ENCODE measurements at regions not wholly inside any gene's neighbourhood (a gene's known extent, or its start where the extent isn't known, plus 50 kb on each side); places are given as distances from the start of the nearest gene placed in this dataset.

DNA sequence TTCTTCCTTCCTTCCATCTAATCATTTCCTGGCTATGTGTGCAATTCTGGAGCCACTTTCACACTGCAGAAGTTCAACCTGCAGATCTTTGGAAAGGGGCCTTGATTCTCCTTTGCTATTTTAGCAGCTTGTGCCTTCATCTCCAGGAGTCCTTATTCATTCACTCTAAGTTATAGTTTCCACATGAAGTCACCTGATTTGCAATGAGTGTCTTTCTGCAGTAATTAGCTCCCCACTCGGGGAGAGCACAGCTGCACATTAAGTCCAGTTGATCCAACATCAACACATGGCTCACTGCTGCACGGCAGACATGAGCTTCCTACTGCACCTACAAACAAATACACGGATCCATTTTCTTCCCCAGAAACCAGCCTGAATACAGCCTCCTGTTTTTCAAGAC is 323.1 kb upstream of the TNP1 start:
- TF ChIP-seq, protein P1, sequence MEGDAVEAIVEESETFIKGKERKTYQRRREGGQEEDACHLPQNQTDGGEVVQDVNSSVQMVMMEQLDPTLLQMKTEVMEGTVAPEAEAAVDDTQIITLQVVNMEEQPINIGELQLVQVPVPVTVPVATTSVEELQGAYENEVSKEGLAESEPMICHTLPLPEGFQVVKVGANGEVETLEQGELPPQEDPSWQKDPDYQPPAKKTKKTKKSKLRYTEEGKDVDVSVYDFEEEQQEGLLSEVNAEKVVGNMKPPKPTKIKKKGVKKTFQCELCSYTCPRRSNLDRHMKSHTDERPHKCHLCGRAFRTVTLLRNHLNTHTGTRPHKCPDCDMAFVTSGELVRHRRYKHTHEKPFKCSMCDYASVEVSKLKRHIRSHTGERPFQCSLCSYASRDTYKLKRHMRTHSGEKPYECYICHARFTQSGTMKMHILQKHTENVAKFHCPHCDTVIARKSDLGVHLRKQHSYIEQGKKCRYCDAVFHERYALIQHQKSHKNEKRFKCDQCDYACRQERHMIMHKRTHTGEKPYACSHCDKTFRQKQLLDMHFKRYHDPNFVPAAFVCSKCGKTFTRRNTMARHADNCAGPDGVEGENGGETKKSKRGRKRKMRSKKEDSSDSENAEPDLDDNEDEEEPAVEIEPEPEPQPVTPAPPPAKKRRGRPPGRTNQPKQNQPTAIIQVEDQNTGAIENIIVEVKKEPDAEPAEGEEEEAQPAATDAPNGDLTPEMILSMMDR (IDR thresholded peaks at IDR 0.05) = no peak
- no peak for TF ChIP-seq POLR2A (IDR thresholded peaks at IDR 0.05)
